Sigmoid colon (tissue), 3 donors: ENCODE measurements at regions not wholly inside any gene's neighbourhood (a gene's known extent, or its start where the extent isn't known, plus 50 kb on each side); places are given as distances from the start of the nearest gene placed in this dataset.

ENCODE experiments used
- POLR2A ChIP-seq, 2 donors: fragments of 450-650 bp; IDR thresholded peaks; one replicate each; pipeline ENCODE4 v1.6.1; 2016; ENCODE audit warnings: antibody characterized with exemption in 2 of 2, mild to moderate bottlenecking in 2 of 2, moderate library complexity in 2 of 2
- TF ChIP-seq, protein P1 (sequence below), 4 experiments: fragments of 450-650 bp in 3 of 4; fragments of 200-600 bp in 1 of 4; IDR thresholded peaks; one replicate each; pipeline ENCODE4 v1.5.1; 2016 to 2019; ENCODE audit warnings: antibody characterized with exemption in 4 of 4, mild to moderate bottlenecking in 3 of 4, moderate library complexity in 2 of 4

DNA sequence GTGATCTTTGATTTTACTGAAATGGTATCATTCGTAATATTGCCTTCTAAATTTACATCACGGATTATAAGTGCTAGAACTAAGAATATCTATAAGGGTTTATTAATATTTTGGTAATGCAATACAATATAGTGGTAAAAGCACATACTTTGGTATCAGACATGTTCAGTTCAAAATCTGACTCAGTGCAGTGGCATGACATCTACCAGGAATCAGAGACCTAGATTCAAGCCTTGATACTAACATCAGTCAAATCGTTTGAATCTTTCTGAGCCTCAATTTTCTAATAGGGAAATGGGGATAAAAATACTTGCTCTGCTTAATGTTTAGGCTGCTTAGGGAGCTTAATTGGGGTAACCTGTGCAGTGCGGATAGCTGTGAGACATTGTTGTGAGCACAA lies 488.0 kb downstream of the BCKDHB start:
- TF ChIP-seq, protein P1, sequence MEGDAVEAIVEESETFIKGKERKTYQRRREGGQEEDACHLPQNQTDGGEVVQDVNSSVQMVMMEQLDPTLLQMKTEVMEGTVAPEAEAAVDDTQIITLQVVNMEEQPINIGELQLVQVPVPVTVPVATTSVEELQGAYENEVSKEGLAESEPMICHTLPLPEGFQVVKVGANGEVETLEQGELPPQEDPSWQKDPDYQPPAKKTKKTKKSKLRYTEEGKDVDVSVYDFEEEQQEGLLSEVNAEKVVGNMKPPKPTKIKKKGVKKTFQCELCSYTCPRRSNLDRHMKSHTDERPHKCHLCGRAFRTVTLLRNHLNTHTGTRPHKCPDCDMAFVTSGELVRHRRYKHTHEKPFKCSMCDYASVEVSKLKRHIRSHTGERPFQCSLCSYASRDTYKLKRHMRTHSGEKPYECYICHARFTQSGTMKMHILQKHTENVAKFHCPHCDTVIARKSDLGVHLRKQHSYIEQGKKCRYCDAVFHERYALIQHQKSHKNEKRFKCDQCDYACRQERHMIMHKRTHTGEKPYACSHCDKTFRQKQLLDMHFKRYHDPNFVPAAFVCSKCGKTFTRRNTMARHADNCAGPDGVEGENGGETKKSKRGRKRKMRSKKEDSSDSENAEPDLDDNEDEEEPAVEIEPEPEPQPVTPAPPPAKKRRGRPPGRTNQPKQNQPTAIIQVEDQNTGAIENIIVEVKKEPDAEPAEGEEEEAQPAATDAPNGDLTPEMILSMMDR (IDR thresholded peaks at IDR 0.05), result no peak
- TF ChIP-seq POLR2A (IDR thresholded peaks at IDR 0.05), result no peak
